ENCODE measurements at regions not wholly inside any gene's neighbourhood (a gene's known extent, or its start where the extent isn't known, plus 50 kb on each side); places are given as distances from the start of the nearest gene placed in this dataset.

GRCh38 chr17:77733576-77734296 is 224.8 kb upstream of the TNRC6C start:
- no peak for DNase-seq
- peaks cover 10 to 31% (median 18%) of the 10 kb centered on the region in 4 donors for H3K4me1 ChIP-seq
- peak overlapping the region; percentile 65 to 88 (median 82) for H3K27ac ChIP-seq
- H3K36me3 ChIP-seq, result no peaks in the 10 kb centered on the region
- H3K27me3 ChIP-seq, result peaks cover 35% of the 10 kb centered on the region
- WGBS, 2 donors (ENCODE audit: low coverage in 1 of 2), result 38 to 67% methylated on average over 3 to 8 of the region's 8 CpGs
- no peak overlapping the region for H3K4me3 ChIP-seq
- in situ Hi-C loops (cut with MboI; ENCODE audit: low pct_ligation_motif_present in 1 of 4, low pct_unique_long_range_greater_than_20kb in 1 of 4, low sequenced_read_pairs in 3 of 4) (no loop called here), intact Hi-C loops (cut with DNase I; ENCODE audit: low total_unique reads) (no loop called here)
- H3K9me3 ChIP-seq, result peaks cover 0 to 4% of the 10 kb centered on the region in 2 donors
- TF ChIP-seq POLR2AphosphoS5 (IDR thresholded peaks at IDR 0.05) (no peak), POLR2A (IDR thresholded peaks at IDR 0.05) (no peak), EP300 (IDR thresholded peaks at IDR 0.05; ENCODE audit: low read depth) (no peak)
- TF ChIP-seq, protein P1, sequence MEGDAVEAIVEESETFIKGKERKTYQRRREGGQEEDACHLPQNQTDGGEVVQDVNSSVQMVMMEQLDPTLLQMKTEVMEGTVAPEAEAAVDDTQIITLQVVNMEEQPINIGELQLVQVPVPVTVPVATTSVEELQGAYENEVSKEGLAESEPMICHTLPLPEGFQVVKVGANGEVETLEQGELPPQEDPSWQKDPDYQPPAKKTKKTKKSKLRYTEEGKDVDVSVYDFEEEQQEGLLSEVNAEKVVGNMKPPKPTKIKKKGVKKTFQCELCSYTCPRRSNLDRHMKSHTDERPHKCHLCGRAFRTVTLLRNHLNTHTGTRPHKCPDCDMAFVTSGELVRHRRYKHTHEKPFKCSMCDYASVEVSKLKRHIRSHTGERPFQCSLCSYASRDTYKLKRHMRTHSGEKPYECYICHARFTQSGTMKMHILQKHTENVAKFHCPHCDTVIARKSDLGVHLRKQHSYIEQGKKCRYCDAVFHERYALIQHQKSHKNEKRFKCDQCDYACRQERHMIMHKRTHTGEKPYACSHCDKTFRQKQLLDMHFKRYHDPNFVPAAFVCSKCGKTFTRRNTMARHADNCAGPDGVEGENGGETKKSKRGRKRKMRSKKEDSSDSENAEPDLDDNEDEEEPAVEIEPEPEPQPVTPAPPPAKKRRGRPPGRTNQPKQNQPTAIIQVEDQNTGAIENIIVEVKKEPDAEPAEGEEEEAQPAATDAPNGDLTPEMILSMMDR (IDR thresholded peaks at IDR 0.05), result no peak

DNA sequence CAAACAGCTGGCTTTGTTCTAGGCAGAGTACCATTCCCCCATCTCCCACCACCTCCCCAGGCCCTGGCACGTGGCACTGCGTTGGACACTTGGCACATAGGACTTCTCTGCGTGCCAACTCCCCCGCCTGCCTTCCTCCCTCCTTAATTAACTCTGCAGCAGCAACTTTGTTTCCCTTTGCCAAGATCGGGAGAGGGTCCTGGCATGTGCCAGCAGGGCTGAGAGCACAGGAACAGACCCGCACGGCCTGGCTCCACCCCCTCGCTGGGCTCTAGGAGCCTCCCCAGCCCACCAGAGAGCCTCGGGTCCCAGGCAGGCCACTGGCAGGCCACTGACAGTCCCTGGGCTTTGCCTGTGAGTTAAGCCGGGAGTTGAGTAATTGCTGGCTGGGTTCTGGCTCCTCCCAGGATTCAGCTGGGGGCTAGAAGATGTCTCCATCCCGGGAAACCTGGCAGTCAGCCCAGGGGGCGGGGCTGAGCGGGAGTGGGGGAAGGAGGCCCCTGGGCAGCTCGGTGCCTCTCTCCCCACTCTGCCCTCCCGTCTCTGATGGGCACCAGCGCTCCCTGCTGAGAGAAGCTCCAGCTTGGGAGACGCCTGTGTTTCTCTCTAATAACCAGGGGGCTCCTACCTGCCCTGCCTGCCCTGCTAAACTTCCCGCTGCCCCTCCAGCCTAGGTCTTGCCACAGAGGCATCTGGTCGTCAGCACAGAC is 224.0 kb upstream of the TNRC6C start:
- peaks cover 0 to 4% of the 10 kb centered on the region in 2 donors for H3K9me3 ChIP-seq
- no peaks in the 10 kb centered on the region for H3K36me3 ChIP-seq
- H3K27ac ChIP-seq, result peak overlapping the region; percentile 65 to 88 (median 82)
- in situ Hi-C loops (cut with MboI; ENCODE audit: low pct_ligation_motif_present in 1 of 4, low pct_unique_long_range_greater_than_20kb in 1 of 4, low sequenced_read_pairs in 3 of 4), result no loop called here
- H3K27me3 ChIP-seq, result peaks cover 35% of the 10 kb centered on the region
- peak in 2 of 3 donors; percentile 42 to 45 for TF ChIP-seq POLR2AphosphoS5 (IDR thresholded peaks at IDR 0.05)
- TF ChIP-seq EP300 (IDR thresholded peaks at IDR 0.05; ENCODE audit: low read depth), result no peak
- H3K4me1 ChIP-seq, result peaks cover 10 to 37% (median 18%) of the 10 kb centered on the region in 4 donors
- DNase-seq, result peak; percentile 78
- 21% methylated on average over 16 of the region's 19 CpGs; no CpG with 5 or more reads in 1 of the 2 donors for WGBS, 2 donors (ENCODE audit: low coverage in 1 of 2)
- intact Hi-C loops (cut with DNase I; ENCODE audit: low total_unique reads), result loop anchor here (5.0 kb wide), 1 partner anchor 592 kb away; the partner anchor contains the start of gene SEC14L1
- no peak overlapping the region for H3K4me3 ChIP-seq

- Histone ChIP-seq H3K9me3 (peaks cover 0 to 4% of the 10 kb centered on the region in 2 donors), H3K36me3 (no peaks in the 10 kb centered on the region), H3K4me1 (peaks cover 10 to 37% (median 18%) of the 10 kb centered on the region in 4 donors), H3K27me3 (peaks cover 35% of the 10 kb centered on the region), H3K27ac (peak overlapping the region; percentile 65 to 88 (median 82)), H3K4me3 (no peak overlapping the region)
- no peak for DNase-seq
- intact Hi-C loops (cut with DNase I; ENCODE audit: low total_unique reads) (loop anchor here (5.0 kb wide), 1 partner anchor 593 kb away; the partner anchor contains the start of gene SEC14L1), in situ Hi-C loops (cut with MboI; ENCODE audit: low pct_ligation_motif_present in 1 of 4, low pct_unique_long_range_greater_than_20kb in 1 of 4, low sequenced_read_pairs in 3 of 4) (no loop called here)
- WGBS, 2 donors (ENCODE audit: low coverage in 1 of 2), result 62% methylated on average over 10 of the region's 10 CpGs; no CpG with 5 or more reads in 1 of the 2 donors
- TF ChIP-seq POLR2A (IDR thresholded peaks at IDR 0.05) (no peak), POLR2AphosphoS5 (IDR thresholded peaks at IDR 0.05) (no peak), EP300 (IDR thresholded peaks at IDR 0.05; ENCODE audit: low read depth) (no peak)
- TF ChIP-seq, protein P1 (IDR thresholded peaks at IDR 0.05), result no peak
Measured at GRCh38 chr17:77735081-77735565, 223.4 kb upstream of the TNRC6C start.

DNA sequence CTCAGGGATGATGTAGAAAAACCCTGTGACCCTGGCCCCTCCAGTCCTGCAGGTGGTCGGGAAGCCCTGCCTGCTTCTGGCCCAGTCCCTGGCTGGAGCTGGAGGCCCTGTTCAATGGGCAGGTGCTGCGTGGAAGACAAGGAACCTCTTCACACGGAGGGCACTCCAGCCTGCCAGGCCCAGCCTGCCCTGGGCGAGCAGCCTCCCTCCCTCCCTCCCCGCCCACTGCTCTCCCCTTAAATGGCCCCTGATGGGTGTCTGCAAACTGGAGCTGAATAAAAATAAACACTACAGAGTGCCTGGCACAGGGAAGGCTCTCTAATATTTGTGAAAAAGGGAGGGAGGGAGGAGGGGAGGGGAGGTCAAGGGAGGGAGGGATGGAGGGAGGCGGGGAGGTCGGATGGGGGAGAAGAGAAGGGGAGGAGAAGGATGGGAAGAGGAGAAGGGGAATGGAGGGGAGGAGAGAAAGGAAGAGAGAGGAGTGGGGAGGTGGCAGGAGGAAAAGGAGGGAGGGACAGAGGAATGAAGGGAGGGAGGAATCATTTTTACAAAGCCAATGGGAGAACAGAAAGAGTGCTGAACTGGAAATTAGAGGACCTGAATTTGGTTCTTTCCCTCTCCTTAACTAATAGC is 222.8 kb upstream of the TNRC6C start:
- intact Hi-C loops (cut with DNase I; ENCODE audit: low total_unique reads), result loop anchor here (5.0 kb wide), 1 partner anchor 593 kb away; the partner anchor contains the start of gene SEC14L1
- Histone ChIP-seq H3K27me3 (peaks cover 35% of the 10 kb centered on the region), H3K4me1 (peaks cover 10 to 37% (median 18%) of the 10 kb centered on the region in 4 donors), H3K9me3 (peaks cover 0 to 4% of the 10 kb centered on the region in 2 donors), H3K36me3 (no peaks in the 10 kb centered on the region), H3K4me3 (peak overlapping the region in 1 of 4 donors; percentile 20), H3K27ac (peak overlapping the region; percentile 65 to 88 (median 82))
- TF ChIP-seq, protein P1 (IDR thresholded peaks at IDR 0.05), result no peak
- TF ChIP-seq POLR2AphosphoS5 (IDR thresholded peaks at IDR 0.05), result peak in 1 of 3 donors; percentile 8
- 25% methylated on average over 5 of the region's 7 CpGs; no CpG with 5 or more reads in 1 of the 2 donors for WGBS, 2 donors (ENCODE audit: low coverage in 1 of 2)
- DNase-seq, result no peak
- in situ Hi-C loops (cut with MboI; ENCODE audit: low pct_ligation_motif_present in 1 of 4, low pct_unique_long_range_greater_than_20kb in 1 of 4, low sequenced_read_pairs in 3 of 4), result no loop called here

Measured in transverse colon (tissue), 4 donors.